Neural progenitor cell (in vitro differentiated cells): ENCODE measurements at regions not wholly inside any gene's neighbourhood (a gene's known extent, or its start where the extent isn't known, plus 50 kb on each side); places are given as distances from the start of the nearest gene placed in this dataset.

Experiments
- DNase-seq: peaks from one replicate; pipeline ENCODE4 v3.0.0-alpha.2; 2016; ENCODE audit warnings: low spot score
- H2AFZ ChIP-seq: fragments of 200-600 bp; sonication (generic); replicated peaks from 2 replicates; pipeline ENCODE4 v1.6.1; 2016; ENCODE audit warnings: antibody characterized with exemption
- H3F3A ChIP-seq: fragments of 200-600 bp; sonication (generic); 2 replicates; pipeline ENCODE4 v1.6.1; 2016; ENCODE audit warnings: antibody characterized with exemption, low read depth
- H3K27ac ChIP-seq: fragments of 200-600 bp; sonication (generic); 2 replicates; pipeline ENCODE4 v1.5.1; 2016; ENCODE audit warnings: mild to moderate bottlenecking
- H3K27me3 ChIP-seq: fragments of 200-600 bp; sonication (generic); 2 replicates; pipeline ENCODE4 v1.6.1; 2016; ENCODE audit warnings: mild to moderate bottlenecking, moderate library complexity
- H3K36me3 ChIP-seq: fragments of 200-600 bp; sonication (generic); 2 replicates; pipeline ENCODE4 v1.5.1; 2016
- H3K4me1 ChIP-seq: fragments of 200-600 bp; sonication (generic); 2 replicates; pipeline ENCODE4 v1.6.1; 2016; ENCODE audit warnings: mixed run types
- H3K4me2 ChIP-seq: fragments of 200-600 bp; sonication (generic); 2 replicates; pipeline ENCODE4 v1.6.1; 2016
- H3K4me3 ChIP-seq: fragments of 200-600 bp; sonication (generic); 2 replicates; pipeline ENCODE4 v1.5.1; 2016
- H3K79me2 ChIP-seq: fragments of 200-600 bp; sonication (generic); 2 replicates; pipeline ENCODE4 v1.6.1; 2016; ENCODE audit warnings: low read depth
- H3K9ac ChIP-seq: fragments of 200-600 bp; sonication (generic); 2 replicates; pipeline ENCODE4 v1.6.1; 2016
- H3K9me3 ChIP-seq: fragments of 200-600 bp; sonication (generic); 2 replicates; pipeline ENCODE4 v1.5.1; 2016; ENCODE audit warnings: low read depth
- H4K20me1 ChIP-seq: fragments of 200-600 bp; sonication (generic); 2 replicates; pipeline ENCODE4 v1.6.1; 2016; ENCODE audit warnings: low read depth
- H3K27ac Mint-ChIP-seq: 3 replicates; pipeline ENCODE4 v1.8.0; 2021; ENCODE audit warnings: mixed read lengths
- H3K27me3 Mint-ChIP-seq: 2 replicates; pipeline ENCODE4 v1.8.0; 2022; ENCODE audit warnings: low read depth, mild to moderate bottlenecking, inconsistent platforms, moderate library complexity, mixed read lengths; ENCODE audit not compliant: insufficient read depth
- H3K36me3 Mint-ChIP-seq: 3 replicates; pipeline ENCODE4 v1.8.0; 2021; ENCODE audit warnings: mixed read lengths
- H3K4me1 Mint-ChIP-seq: 3 replicates; pipeline ENCODE4 v1.8.0; 2021; ENCODE audit warnings: mixed read lengths
- H3K4me3 Mint-ChIP-seq: 3 replicates; pipeline ENCODE4 v1.8.0; 2021; ENCODE audit warnings: mild to moderate bottlenecking, moderate library complexity, mixed read lengths
- H3K9me3 Mint-ChIP-seq: 3 replicates; pipeline ENCODE4 v1.8.0; 2020; ENCODE audit warnings: mixed read lengths
- CTCF ChIP-seq: fragments of 200-600 bp; sonication (generic); IDR thresholded peaks from 2 replicates; pipeline ENCODE4 v1.5.1; 2017; ENCODE audit warnings: antibody characterized with exemption, mild to moderate bottlenecking
- EZH2 ChIP-seq: fragments of 200-600 bp; sonication (generic); IDR thresholded peaks from 2 replicates; pipeline ENCODE4 v1.6.1; 2017; ENCODE audit warnings: antibody characterized with exemption, mild to moderate bottlenecking, moderate library complexity
- EZH2phosphoT487 ChIP-seq: fragments of 200-600 bp; sonication (generic); IDR thresholded peaks from 2 replicates; pipeline ENCODE4 v1.6.1; 2017; ENCODE audit warnings: antibody characterized with exemption

DNA sequence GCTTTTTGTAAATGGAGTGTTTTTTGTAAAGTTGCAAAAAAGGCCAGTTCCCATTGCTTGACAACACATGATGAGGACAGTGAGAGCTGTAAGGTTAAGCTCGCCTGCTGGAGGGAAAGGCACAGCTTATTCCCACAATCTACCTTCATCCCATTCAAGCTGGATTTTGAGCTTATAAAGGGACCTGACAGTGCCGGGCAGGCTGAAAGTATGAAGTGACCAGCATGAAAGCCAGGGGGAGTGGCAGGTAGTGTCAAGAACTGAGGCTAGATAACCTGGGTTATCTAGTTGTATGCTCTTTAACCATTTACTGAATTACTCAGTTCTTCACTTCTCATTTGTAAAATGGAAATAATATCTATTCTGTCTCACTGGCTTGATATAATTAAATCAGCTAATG lies 52.3 kb upstream of the KPNA4 start:
- no peak overlapping the region for H3K27ac ChIP-seq
- no peaks in the 10 kb centered on the region for H3K27me3 ChIP-seq
- Mint-ChIP-seq H3K36me3 (no peaks in the 10 kb centered on the region), H3K4me3 (no peak overlapping the region), H3K27ac (no peak overlapping the region), H3K9me3 (no peaks in the 10 kb centered on the region), H3K27me3 (peaks cover 7% of the 10 kb centered on the region), H3K4me1 (peaks cover 4% of the 10 kb centered on the region)
- H3K9me3 ChIP-seq = no peaks in the 10 kb centered on the region
- H3F3A ChIP-seq = no peaks in the 10 kb centered on the region
- H3K4me1 ChIP-seq = no peaks in the 10 kb centered on the region
- no peak overlapping the region for H3K4me2 ChIP-seq
- no peak overlapping the region for H3K4me3 ChIP-seq
- no peaks in the 10 kb centered on the region for H3K36me3 ChIP-seq
- TF ChIP-seq EZH2phosphoT487 (no peak), EZH2 (no peak), CTCF (peak; percentile 25)
- no peaks in the 10 kb centered on the region for H4K20me1 ChIP-seq
- H3K9ac ChIP-seq = no peak overlapping the region
- no peak overlapping the region for H2AFZ ChIP-seq
- H3K79me2 ChIP-seq = no peaks in the 10 kb centered on the region
- peak; percentile 24 for DNase-seq

DNA sequence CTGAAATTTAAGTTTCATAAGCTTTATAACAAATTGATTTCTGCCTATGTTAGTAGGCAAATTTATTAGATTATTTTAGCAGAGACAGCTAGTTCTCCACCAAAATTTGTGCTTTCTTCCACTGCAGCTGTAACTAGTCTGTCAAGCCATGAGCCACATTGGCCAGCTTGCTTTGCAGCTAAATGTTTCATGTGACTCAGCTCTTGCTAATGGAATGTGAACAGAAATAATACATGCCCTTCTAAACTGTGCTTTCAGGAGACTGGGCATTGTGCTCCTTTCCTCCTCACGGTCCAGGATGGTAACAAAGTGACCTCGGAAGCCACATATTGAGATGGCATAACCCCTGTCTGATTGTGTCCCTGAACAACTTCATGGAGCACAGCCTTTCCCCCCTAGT lies 51.3 kb upstream of the KPNA4 start:
- Histone ChIP-seq H3K9ac (no peak overlapping the region), H3K4me1 (no peaks in the 10 kb centered on the region), H3K27me3 (no peaks in the 10 kb centered on the region), H3K9me3 (no peaks in the 10 kb centered on the region), H4K20me1 (no peaks in the 10 kb centered on the region), H3K36me3 (no peaks in the 10 kb centered on the region), H3K27ac (no peak overlapping the region), H3K4me2 (no peak overlapping the region), H3K4me3 (no peak overlapping the region), H2AFZ (peak overlapping the region; percentile 12), H3F3A (no peaks in the 10 kb centered on the region), H3K79me2 (no peaks in the 10 kb centered on the region)
- peaks cover 8% of the 10 kb centered on the region for H3K27me3 Mint-ChIP-seq
- no peak for DNase-seq
- H3K4me1 Mint-ChIP-seq = peaks cover 4% of the 10 kb centered on the region
- no peak overlapping the region for H3K27ac Mint-ChIP-seq
- H3K36me3 Mint-ChIP-seq = no peaks in the 10 kb centered on the region
- no peak for TF ChIP-seq CTCF
- no peak for TF ChIP-seq EZH2
- no peak overlapping the region for H3K4me3 Mint-ChIP-seq
- H3K9me3 Mint-ChIP-seq = no peaks in the 10 kb centered on the region

DNA sequence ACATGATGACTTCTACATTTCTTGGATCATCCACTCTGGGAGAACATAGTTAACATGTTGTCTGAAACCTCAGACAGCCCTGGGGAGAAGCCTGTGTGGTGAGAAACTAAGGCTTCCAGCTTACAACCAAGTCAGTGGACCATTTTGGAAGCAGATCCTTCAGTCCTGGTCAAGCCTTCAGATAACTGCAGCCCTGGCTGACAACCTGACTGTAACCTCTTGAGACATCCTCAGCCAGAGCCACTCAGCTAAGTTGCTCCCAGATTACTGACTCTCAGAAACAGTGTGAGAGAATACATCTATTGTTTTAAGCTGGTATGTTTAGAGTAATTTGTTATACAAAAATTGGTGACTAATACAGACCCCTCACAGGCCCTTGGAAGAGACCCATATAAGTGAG lies 50.9 kb upstream of the KPNA4 start:
- H3K36me3 Mint-ChIP-seq = no peaks in the 10 kb centered on the region
- no peaks in the 10 kb centered on the region for H3K9me3 Mint-ChIP-seq
- H3K9me3 ChIP-seq = no peaks in the 10 kb centered on the region
- H3K4me1 Mint-ChIP-seq = peaks cover 4% of the 10 kb centered on the region
- H2AFZ ChIP-seq = no peak overlapping the region
- H3K4me3 Mint-ChIP-seq = no peak overlapping the region
- H4K20me1 ChIP-seq = no peaks in the 10 kb centered on the region
- H3K79me2 ChIP-seq = no peaks in the 10 kb centered on the region
- TF ChIP-seq EZH2phosphoT487 = no peak
- no peak for TF ChIP-seq EZH2
- no peak for TF ChIP-seq CTCF
- H3F3A ChIP-seq = no peaks in the 10 kb centered on the region
- no peak overlapping the region for H3K4me2 ChIP-seq
- H3K9ac ChIP-seq = no peak overlapping the region
- no peak for DNase-seq
- no peak overlapping the region for H3K4me3 ChIP-seq
- no peak overlapping the region for H3K27ac Mint-ChIP-seq
- no peaks in the 10 kb centered on the region for H3K4me1 ChIP-seq
- H3K36me3 ChIP-seq = no peaks in the 10 kb centered on the region
- H3K27me3 ChIP-seq = no peaks in the 10 kb centered on the region
- H3K27ac ChIP-seq = no peak overlapping the region
- H3K27me3 Mint-ChIP-seq = peaks cover 8% of the 10 kb centered on the region
